ENCODE measurements at regions not wholly inside any gene's neighbourhood (a gene's known extent, or its start where the extent isn't known, plus 50 kb on each side); places are given as distances from the start of the nearest gene placed in this dataset.

DNA sequence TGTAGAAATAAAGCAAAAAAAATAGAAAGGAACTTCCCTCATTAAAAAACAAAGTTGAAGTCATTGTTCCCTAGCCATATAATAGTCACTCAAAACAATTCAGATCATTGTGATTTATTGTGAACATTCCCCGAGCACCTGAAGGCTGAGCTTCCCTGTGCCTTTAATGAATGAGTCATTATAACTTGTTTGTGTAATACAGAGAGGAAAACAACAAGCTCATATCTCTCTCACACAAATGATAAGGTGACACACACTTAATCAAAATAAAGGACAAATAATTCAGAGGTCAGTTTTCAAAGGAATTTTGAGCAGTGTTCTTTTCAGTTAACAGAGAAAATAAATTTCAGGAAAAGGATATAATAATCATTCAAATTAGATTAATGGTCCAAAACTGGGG is 326.2 kb downstream of the DUSP10 start:
- TF ChIP-seq ZFP30 (CRISPR knock-in tag; IDR thresholded peaks at IDR 0.05), result no peak
- no peak for TF ChIP-seq ZFP3 (CRISPR knock-in tag; IDR thresholded peaks at IDR 0.05)
- no peak for TF ChIP-seq ZNF565 (CRISPR knock-in tag; conservative IDR thresholded peaks at IDR 0.05; ENCODE audit: low read depth)
- TF ChIP-seq POU6F1 (CRISPR knock-in tag; IDR thresholded peaks at IDR 0.05; ENCODE audit: borderline replicate concordance, low read depth), result no peak
- TF ChIP-seq ZC3H10 (CRISPR knock-in tag; IDR thresholded peaks at IDR 0.05), result no peak
